ENCODE measurements at regions not wholly inside any gene's neighbourhood (a gene's known extent, or its start where the extent isn't known, plus 50 kb on each side); places are given as distances from the start of the nearest gene placed in this dataset.

DNA sequence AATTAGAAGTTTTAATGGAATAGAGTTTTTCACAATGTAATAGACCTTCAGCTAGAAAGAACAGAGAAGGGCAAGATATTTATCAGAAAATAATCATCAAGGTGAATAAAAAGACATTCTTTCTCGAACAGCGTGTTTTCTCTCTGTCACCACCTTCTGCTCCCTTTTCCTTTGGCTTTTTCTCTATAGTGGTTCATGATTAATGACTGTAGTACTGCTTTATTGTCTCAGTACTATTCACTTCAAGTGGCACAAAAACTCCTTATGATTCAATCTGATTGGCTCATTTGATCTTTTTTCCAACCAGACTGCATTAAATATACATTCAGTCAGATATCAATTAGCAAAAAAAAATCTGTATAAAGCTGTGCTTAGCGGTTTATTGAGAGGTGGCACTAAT is 516.0 kb downstream of the OTOL1 start (continued):
- no peak for TF ChIP-seq YY1 (IDR thresholded peaks at IDR 0.05; ENCODE audit: insufficient read depth, insufficient replicate concordance, low read depth, low read length)

GRCh38 chr3:162014284-162014683 is 517.7 kb downstream of the OTOL1 start:
- Histone ChIP-seq H3K79me2 (ENCODE audit: insufficient read depth, low read length) (no peaks in the 10 kb centered on the region), H4K20me1 (ENCODE audit: insufficient read depth, low read length) (no peaks in the 10 kb centered on the region), H3K9me3 (ENCODE audit: low read length) (peaks cover 23% of the 10 kb centered on the region), H3K36me3 (replicated peaks in 1 of 2; ENCODE audit: control insufficient read depth in 1 of 2, insufficient read depth in 2 of 2, low read length in 2 of 2) (no peaks in the 10 kb centered on the region), H3K27ac (ENCODE audit: extremely low read length, insufficient read depth, low read length) (no peak overlapping the region), H2AFZ (ENCODE audit: low read length) (no peak overlapping the region), H3K4me2 (ENCODE audit: low read depth, low read length) (no peak overlapping the region), H3K4me1 (ENCODE audit: insufficient read depth, low read length) (no peaks in the 10 kb centered on the region), H3K27me3 (ENCODE audit: control insufficient read depth in 1 of 2, insufficient read depth in 2 of 2, low read length in 2 of 2) (no peaks in the 10 kb centered on the region), H3K9ac (ENCODE audit: insufficient read depth, low read depth, low read length) (no peak overlapping the region), H3K4me3 (replicated peaks in 1 of 3; ENCODE audit: insufficient read depth in 1 of 3, low read depth in 2 of 3, low read length in 3 of 3) (no peak overlapping the region)
- WGBS (ENCODE audit: low lambda C conversion rate), result 33% methylated on average over 5 of the region's 5 CpGs
- in situ Hi-C loops (cut with HindIII; ENCODE audit: extremely low pct_ligation_motif_present, low pct_unique_long_range_greater_than_20kb), result no loop called here
- POLR2A ChIA-PET, result no interaction called here
- DNase-seq (ENCODE audit: low spot score) (no peak), FAIRE-seq (no peak), ATAC-seq (no peak)
- BruUV-seq (replicated peaks), result no TSS peak
- TF ChIP-seq ZNF292 (CRISPR knock-in tag; IDR thresholded peaks at IDR 0.05; ENCODE audit: borderline replicate concordance, low read depth), result no peak
- no peak for TF ChIP-seq TCF7 (IDR thresholded peaks at IDR 0.05; ENCODE audit: low read depth)
- no peak for TF ChIP-seq REXO4 (CRISPR knock-in tag; IDR thresholded peaks at IDR 0.05; ENCODE audit: borderline replicate concordance)
- TF ChIP-seq NFATC3 (CRISPR knock-in tag; IDR thresholded peaks at IDR 0.05), result no peak
- no peak for TF ChIP-seq U2AF1 (optimal IDR thresholded peaks at IDR 0.05; ENCODE audit: low read depth, low read length)
- TF ChIP-seq TERF1 (CRISPR knock-in tag; IDR thresholded peaks at IDR 0.05), result no peak
- TF ChIP-seq MAFF (IDR thresholded peaks at IDR 0.05; ENCODE audit: low read depth, low read length), result no peak
- TF ChIP-seq, protein P1, sequence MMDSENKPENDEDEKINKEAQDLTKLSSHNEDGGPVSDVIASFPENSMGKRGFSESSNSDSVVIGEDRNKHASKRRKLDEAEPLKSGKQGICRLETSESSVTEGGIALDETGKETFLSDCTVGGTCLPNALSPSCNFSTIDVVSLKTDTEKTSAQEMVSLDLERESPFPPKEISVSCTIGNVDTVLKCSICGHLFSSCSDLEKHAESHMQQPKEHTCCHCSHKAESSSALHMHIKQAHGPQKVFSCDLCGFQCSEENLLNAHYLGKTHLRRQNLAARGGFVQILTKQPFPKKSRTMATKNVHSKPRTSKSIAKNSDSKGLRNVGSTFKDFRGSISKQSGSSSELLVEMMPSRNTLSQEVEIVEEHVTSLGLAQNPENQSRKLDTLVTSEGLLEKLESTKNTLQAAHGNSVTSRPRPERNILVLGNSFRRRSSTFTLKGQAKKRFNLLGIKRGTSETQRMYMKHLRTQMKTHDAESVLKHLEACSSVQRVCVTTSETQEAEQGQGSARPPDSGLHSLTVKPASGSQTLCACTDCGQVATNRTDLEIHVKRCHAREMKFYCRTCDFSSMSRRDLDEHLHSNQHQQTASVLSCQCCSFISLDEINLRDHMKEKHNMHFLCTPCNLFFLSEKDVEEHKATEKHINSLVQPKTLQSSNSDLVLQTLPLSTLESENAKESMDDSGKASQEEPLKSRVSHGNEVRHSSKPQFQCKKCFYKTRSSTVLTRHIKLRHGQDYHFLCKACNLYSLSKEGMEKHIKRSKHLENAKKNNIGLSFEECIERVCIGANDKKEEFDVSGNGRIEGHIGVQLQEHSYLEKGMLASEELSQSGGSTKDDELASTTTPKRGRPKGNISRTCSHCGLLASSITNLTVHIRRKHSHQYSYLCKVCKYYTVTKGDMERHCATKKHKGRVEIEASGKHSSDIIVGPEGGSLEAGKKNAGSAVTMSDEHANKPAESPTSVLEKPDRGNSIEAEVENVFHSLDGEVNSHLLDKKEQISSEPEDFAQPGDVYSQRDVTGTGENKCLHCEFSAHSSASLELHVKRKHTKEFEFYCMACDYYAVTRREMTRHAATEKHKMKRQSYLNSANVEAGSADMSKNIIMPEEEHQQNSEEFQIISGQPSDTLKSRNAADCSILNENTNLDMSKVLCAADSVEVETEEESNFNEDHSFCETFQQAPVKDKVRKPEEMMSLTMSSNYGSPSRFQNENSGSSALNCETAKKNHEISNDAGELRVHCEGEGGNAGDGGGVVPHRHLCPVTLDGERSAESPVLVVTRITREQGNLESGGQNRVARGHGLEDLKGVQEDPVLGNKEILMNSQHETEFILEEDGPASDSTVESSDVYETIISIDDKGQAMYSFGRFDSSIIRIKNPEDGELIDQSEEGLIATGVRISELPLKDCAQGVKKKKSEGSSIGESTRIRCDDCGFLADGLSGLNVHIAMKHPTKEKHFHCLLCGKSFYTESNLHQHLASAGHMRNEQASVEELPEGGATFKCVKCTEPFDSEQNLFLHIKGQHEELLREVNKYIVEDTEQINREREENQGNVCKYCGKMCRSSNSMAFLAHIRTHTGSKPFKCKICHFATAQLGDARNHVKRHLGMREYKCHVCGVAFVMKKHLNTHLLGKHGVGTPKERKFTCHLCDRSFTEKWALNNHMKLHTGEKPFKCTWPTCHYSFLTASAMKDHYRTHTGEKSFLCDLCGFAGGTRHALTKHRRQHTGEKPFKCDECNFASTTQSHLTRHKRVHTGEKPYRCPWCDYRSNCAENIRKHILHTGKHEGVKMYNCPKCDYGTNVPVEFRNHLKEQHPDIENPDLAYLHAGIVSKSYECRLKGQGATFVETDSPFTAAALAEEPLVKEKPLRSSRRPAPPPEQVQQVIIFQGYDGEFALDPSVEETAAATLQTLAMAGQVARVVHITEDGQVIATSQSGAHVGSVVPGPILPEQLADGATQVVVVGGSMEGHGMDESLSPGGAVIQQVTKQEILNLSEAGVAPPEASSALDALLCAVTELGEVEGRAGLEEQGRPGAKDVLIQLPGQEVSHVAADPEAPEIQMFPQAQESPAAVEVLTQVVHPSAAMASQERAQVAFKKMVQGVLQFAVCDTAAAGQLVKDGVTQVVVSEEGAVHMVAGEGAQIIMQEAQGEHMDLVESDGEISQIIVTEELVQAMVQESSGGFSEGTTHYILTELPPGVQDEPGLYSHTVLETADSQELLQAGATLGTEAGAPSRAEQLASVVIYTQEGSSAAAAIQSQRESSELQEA (CRISPR knock-in tag; IDR thresholded peaks at IDR 0.05; ENCODE audit: not compliant biosample characterization), result no peak
- TF ChIP-seq POGZ (CRISPR knock-in tag; IDR thresholded peaks at IDR 0.05), result no peak
- no peak for TF ChIP-seq ONECUT2 (CRISPR knock-in tag; IDR thresholded peaks at IDR 0.05)
- no peak for TF ChIP-seq ZNF570 (CRISPR knock-in tag; IDR thresholded peaks at IDR 0.05; ENCODE audit: borderline replicate concordance)
- no peak for TF ChIP-seq HDAC1 (CRISPR knock-in tag; IDR thresholded peaks at IDR 0.05)
- no peak for TF ChIP-seq IRF2 (CRISPR knock-in tag; IDR thresholded peaks at IDR 0.05)
- TF ChIP-seq ZNF883 (CRISPR knock-in tag; IDR thresholded peaks at IDR 0.05; ENCODE audit: not compliant biosample characterization), result no peak
- no peak for TF ChIP-seq TRIM24 (CRISPR knock-in tag; IDR thresholded peaks at IDR 0.05)
- CTCF ChIA-PET (ENCODE audit: low intra/inter-chr PET ratio, low total read pairs), result no interaction called here
- intact Hi-C loops (cut with micrococcal nuclease; ENCODE audit: unreplicated experiment), result no loop called here

All from HepG2 (cell line).